ENCODE measurements at regions not wholly inside any gene's neighbourhood (a gene's known extent, or its start where the extent isn't known, plus 50 kb on each side); places are given as distances from the start of the nearest gene placed in this dataset.

DNA sequence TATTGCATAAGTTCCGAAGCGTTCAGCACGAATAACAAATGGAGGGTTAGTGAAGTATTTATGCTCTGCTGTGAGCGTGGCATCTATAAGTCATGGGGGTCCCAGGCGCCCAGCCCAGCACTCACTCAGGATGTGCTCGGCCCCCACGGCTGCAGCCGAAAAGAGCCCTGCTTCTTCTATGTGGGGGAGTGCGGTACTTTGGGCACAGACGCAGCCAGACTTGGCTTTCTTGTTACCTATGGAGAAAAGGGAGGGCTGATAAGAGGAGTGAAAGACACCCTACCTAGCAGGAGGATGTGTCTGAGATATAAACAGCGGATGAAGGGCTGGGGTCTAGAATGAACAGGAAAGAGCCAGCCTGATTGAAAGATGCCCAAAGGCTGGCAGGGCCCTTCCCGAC, 51.4 kb downstream of the MRPL36 start:
- CTCF ChIA-PET, result interaction anchor here (1.6 kb wide), 1 partner anchor 11 kb away, joined by 4 read pairs; no protein-coding TSS in a partner anchor
- no peak overlapping the region for H3K27ac Mint-ChIP-seq
- no peaks in the 10 kb centered on the region for H3K9me3 Mint-ChIP-seq
- TF ChIP-seq ETV6 (CRISPR knock-in tag; IDR thresholded peaks at IDR 0.05), result no peak
- no peak for TF ChIP-seq GRHL2 (CRISPR knock-in tag; IDR thresholded peaks at IDR 0.05; ENCODE audit: insufficient replicate concordance, severe bottlenecking)
- no peak for TF ChIP-seq HMGA2 (CRISPR knock-in tag; IDR thresholded peaks at IDR 0.05)
- TF ChIP-seq, protein P1, sequence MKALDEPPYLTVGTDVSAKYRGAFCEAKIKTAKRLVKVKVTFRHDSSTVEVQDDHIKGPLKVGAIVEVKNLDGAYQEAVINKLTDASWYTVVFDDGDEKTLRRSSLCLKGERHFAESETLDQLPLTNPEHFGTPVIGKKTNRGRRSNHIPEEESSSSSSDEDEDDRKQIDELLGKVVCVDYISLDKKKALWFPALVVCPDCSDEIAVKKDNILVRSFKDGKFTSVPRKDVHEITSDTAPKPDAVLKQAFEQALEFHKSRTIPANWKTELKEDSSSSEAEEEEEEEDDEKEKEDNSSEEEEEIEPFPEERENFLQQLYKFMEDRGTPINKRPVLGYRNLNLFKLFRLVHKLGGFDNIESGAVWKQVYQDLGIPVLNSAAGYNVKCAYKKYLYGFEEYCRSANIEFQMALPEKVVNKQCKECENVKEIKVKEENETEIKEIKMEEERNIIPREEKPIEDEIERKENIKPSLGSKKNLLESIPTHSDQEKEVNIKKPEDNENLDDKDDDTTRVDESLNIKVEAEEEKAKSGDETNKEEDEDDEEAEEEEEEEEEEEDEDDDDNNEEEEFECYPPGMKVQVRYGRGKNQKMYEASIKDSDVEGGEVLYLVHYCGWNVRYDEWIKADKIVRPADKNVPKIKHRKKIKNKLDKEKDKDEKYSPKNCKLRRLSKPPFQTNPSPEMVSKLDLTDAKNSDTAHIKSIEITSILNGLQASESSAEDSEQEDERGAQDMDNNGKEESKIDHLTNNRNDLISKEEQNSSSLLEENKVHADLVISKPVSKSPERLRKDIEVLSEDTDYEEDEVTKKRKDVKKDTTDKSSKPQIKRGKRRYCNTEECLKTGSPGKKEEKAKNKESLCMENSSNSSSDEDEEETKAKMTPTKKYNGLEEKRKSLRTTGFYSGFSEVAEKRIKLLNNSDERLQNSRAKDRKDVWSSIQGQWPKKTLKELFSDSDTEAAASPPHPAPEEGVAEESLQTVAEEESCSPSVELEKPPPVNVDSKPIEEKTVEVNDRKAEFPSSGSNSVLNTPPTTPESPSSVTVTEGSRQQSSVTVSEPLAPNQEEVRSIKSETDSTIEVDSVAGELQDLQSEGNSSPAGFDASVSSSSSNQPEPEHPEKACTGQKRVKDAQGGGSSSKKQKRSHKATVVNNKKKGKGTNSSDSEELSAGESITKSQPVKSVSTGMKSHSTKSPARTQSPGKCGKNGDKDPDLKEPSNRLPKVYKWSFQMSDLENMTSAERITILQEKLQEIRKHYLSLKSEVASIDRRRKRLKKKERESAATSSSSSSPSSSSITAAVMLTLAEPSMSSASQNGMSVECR (CRISPR knock-in tag; IDR thresholded peaks at IDR 0.05; ENCODE audit: borderline replicate concordance), result no peak
- TF ChIP-seq ATF1 (CRISPR knock-in tag; IDR thresholded peaks at IDR 0.05), result no peak
- TF ChIP-seq, protein P2, sequence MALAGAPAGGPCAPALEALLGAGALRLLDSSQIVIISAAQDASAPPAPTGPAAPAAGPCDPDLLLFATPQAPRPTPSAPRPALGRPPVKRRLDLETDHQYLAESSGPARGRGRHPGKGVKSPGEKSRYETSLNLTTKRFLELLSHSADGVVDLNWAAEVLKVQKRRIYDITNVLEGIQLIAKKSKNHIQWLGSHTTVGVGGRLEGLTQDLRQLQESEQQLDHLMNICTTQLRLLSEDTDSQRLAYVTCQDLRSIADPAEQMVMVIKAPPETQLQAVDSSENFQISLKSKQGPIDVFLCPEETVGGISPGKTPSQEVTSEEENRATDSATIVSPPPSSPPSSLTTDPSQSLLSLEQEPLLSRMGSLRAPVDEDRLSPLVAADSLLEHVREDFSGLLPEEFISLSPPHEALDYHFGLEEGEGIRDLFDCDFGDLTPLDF (CRISPR knock-in tag; IDR thresholded peaks at IDR 0.05), result no peak
- TF ChIP-seq, protein P3, sequence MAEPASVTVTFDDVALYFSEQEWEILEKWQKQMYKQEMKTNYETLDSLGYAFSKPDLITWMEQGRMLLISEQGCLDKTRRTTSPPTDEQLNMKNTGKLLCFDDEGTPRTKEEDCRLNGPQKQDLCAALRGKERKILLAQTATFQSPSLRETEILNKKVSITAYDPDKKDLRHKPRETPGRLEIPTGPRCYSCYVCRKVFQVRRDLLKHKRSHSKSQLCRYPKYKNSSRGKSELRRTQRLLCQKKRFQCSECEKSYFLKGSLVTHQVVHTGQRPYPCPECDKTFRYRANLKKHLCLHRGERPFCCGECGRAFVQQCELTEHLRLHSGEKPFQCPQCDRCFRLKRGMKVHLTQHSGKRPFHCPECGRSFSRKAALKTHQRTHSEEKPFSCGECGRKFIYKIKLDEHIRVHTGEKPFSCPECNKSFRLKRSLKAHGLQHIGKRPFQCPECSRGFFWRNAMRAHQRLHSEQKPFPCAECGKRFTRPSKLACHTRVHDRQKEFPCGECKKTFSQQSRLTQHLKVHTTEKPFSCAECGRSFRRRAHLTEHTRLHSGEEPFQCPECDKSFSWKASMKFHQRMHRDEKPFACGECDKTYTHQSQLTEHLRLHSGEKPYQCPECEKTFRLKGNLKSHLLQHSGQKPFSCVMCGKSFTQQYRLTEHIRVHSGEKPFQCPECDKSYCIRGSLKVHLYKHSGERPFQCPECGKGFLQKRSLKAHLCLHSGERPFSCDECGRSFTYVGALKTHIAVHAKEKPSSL (CRISPR knock-in tag; conservative IDR thresholded peaks at IDR 0.05), result no peak
- TF ChIP-seq ZNF396 (CRISPR knock-in tag; IDR thresholded peaks at IDR 0.05; ENCODE audit: borderline replicate concordance), result no peak
- no peak for TF ChIP-seq IRF2 (CRISPR knock-in tag; IDR thresholded peaks at IDR 0.05; ENCODE audit: borderline replicate concordance, low read depth)
- no peak for TF ChIP-seq MXD4 (CRISPR knock-in tag; IDR thresholded peaks at IDR 0.05; ENCODE audit: borderline replicate concordance)
- no peak for TF ChIP-seq RORB (CRISPR knock-in tag; IDR thresholded peaks at IDR 0.05)
- TF ChIP-seq, protein P4, sequence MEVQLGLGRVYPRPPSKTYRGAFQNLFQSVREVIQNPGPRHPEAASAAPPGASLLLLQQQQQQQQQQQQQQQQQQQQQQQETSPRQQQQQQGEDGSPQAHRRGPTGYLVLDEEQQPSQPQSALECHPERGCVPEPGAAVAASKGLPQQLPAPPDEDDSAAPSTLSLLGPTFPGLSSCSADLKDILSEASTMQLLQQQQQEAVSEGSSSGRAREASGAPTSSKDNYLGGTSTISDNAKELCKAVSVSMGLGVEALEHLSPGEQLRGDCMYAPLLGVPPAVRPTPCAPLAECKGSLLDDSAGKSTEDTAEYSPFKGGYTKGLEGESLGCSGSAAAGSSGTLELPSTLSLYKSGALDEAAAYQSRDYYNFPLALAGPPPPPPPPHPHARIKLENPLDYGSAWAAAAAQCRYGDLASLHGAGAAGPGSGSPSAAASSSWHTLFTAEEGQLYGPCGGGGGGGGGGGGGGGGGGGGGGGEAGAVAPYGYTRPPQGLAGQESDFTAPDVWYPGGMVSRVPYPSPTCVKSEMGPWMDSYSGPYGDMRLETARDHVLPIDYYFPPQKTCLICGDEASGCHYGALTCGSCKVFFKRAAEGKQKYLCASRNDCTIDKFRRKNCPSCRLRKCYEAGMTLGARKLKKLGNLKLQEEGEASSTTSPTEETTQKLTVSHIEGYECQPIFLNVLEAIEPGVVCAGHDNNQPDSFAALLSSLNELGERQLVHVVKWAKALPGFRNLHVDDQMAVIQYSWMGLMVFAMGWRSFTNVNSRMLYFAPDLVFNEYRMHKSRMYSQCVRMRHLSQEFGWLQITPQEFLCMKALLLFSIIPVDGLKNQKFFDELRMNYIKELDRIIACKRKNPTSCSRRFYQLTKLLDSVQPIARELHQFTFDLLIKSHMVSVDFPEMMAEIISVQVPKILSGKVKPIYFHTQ (CRISPR knock-in tag; IDR thresholded peaks at IDR 0.05), result no peak
- TF ChIP-seq, protein P5, sequence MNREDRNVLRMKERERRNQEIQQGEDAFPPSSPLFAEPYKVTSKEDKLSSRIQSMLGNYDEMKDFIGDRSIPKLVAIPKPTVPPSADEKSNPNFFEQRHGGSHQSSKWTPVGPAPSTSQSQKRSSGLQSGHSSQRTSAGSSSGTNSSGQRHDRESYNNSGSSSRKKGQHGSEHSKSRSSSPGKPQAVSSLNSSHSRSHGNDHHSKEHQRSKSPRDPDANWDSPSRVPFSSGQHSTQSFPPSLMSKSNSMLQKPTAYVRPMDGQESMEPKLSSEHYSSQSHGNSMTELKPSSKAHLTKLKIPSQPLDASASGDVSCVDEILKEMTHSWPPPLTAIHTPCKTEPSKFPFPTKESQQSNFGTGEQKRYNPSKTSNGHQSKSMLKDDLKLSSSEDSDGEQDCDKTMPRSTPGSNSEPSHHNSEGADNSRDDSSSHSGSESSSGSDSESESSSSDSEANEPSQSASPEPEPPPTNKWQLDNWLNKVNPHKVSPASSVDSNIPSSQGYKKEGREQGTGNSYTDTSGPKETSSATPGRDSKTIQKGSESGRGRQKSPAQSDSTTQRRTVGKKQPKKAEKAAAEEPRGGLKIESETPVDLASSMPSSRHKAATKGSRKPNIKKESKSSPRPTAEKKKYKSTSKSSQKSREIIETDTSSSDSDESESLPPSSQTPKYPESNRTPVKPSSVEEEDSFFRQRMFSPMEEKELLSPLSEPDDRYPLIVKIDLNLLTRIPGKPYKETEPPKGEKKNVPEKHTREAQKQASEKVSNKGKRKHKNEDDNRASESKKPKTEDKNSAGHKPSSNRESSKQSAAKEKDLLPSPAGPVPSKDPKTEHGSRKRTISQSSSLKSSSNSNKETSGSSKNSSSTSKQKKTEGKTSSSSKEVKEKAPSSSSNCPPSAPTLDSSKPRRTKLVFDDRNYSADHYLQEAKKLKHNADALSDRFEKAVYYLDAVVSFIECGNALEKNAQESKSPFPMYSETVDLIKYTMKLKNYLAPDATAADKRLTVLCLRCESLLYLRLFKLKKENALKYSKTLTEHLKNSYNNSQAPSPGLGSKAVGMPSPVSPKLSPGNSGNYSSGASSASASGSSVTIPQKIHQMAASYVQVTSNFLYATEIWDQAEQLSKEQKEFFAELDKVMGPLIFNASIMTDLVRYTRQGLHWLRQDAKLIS (CRISPR knock-in tag; IDR thresholded peaks at IDR 0.05; ENCODE audit: borderline replicate concordance), result no peak
- TF ChIP-seq TEAD4 (CRISPR knock-in tag; IDR thresholded peaks at IDR 0.05), result no peak
- no peaks in the 10 kb centered on the region for H3K27me3 Mint-ChIP-seq (ENCODE audit: low read depth)
- ATAC-seq (no peak), DNase-seq (ENCODE audit: low spot score) (no peak)
- no peak overlapping the region for H3K4me3 Mint-ChIP-seq
- POLR2A ChIA-PET, result no interaction called here
- no peaks in the 10 kb centered on the region for H3K36me3 Mint-ChIP-seq
- H3K4me1 Mint-ChIP-seq, result no peaks in the 10 kb centered on the region

Data from WTC11 (cell line).